Sciatic nerve (tissue), 2 donors: ENCODE measurements at regions not wholly inside any gene's neighbourhood (a gene's known extent, or its start where the extent isn't known, plus 50 kb on each side); places are given as distances from the start of the nearest gene placed in this dataset. TPM values are rescaled to one million over a fixed set of nuclear protein-coding genes. Genes with fewer than 3 reads are reported as not detected.
A peak's percentile ranks its signal among the peaks of the same experiment; 100 is the strongest.

ENCODE experiments used
- ATAC-seq: fragments of 200-7000 bp; cut with Tn5 transposase; one replicate; pipeline ENCODE4 v1.9.1; 2020; ENCODE audit warnings: mild to moderate bottlenecking, moderate library complexity
- DNase-seq: peaks from one replicate; pipeline ENCODE4 v3.0.0-alpha.2; 2020; ENCODE audit warnings: low spot score
- intact Hi-C: fragments of 100-400 bp; cut with DNase I; formaldehyde crosslinking; loops from one replicate; pipeline ENCODE4 v1.14.2; 2022
- microRNA-seq: library from miRNA; unstranded; fragments of <30 nt; microRNA quantifications from one replicate; pipeline ENCODE4 v1.2.0, GENCODE V29; 2020
- donor health status: DM: no; HTN: no; CAD: no.
- donor health status: DM: no; HTN: no; CAD: no.

- intact Hi-C loops = loop anchor here (10.0 kb wide), 1 partner anchor 1496 kb away; no protein-coding TSS in a partner anchor
- DNase-seq (no peak), ATAC-seq (no peak)
These were observed 59.7 kb upstream of the TNRC6C start for GRCh38 chr17:77898521-77899434.

GRCh38 chr17:77899498-77899897 is 59.0 kb upstream of the TNRC6C start:
- ATAC-seq = peak; percentile 28
- DNase-seq = no peak
- intact Hi-C loops = loop anchor here (10.0 kb wide), 1 partner anchor 1495 kb away; no protein-coding TSS in a partner anchor

GRCh38 chr17:77901481-77901880 is 57.0 kb upstream of the TNRC6C start:
- ATAC-seq (no peak), DNase-seq (no peak)
- intact Hi-C loops = no loop called here

DNA sequence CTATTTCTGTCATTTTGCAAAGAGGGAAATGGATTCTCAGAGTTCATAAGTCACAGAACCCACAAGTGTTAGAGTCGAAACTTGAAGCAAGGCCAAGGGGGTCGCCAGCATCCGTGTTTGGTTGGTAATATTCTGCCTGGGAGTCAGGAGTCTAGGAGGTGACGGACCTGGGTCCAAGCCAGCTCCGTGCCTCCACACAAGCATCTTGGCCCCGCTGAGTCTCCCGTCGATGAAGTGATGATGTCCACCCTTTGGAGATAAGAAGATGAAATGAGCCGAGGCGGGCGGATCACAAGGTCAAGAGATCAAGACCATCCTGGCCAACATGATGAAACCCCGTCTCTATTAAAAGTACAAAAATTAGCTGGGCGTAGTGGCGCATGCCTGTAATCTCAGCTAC is 53.2 kb upstream of the TNRC6C start:
- intact Hi-C loops = no loop called here
- DNase-seq (no peak), ATAC-seq (no peak)

- no peak for ATAC-seq
These were observed 52.7 kb upstream of the TNRC6C start for GRCh38 chr17:77905766-77906165.

DNA sequence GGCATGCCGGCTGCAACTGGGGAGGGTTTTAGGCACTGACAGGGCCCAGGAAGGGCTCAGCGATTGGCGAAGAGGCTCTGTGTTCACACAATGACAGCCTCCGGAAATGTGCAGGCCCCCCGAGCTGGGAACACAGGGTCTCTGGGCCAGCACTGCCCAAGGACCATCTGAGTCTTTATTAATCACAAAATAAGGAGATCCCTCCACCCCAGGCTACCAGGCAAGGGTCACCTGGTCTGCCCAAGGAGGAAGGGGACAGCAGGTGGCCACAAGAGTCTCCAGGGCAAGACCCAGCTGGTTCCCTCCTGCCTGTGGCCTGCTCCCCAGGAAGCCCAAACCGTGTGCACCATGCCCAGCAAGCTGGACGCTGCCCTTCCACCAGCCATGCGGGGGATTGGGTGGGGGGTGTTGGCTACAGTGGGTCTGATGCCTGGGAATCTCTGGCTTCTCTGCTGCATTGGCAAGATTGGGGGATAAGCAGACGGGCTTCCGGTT is 52.1 kb upstream of the TNRC6C start:
- no peak for DNase-seq
- no peak for ATAC-seq
- intact Hi-C loops = no loop called here

More at GRCh38 chr17:77905766-77906165, 52.7 kb upstream of the TNRC6C start:
- DNase-seq = no peak
- intact Hi-C loops = no loop called here

DNA sequence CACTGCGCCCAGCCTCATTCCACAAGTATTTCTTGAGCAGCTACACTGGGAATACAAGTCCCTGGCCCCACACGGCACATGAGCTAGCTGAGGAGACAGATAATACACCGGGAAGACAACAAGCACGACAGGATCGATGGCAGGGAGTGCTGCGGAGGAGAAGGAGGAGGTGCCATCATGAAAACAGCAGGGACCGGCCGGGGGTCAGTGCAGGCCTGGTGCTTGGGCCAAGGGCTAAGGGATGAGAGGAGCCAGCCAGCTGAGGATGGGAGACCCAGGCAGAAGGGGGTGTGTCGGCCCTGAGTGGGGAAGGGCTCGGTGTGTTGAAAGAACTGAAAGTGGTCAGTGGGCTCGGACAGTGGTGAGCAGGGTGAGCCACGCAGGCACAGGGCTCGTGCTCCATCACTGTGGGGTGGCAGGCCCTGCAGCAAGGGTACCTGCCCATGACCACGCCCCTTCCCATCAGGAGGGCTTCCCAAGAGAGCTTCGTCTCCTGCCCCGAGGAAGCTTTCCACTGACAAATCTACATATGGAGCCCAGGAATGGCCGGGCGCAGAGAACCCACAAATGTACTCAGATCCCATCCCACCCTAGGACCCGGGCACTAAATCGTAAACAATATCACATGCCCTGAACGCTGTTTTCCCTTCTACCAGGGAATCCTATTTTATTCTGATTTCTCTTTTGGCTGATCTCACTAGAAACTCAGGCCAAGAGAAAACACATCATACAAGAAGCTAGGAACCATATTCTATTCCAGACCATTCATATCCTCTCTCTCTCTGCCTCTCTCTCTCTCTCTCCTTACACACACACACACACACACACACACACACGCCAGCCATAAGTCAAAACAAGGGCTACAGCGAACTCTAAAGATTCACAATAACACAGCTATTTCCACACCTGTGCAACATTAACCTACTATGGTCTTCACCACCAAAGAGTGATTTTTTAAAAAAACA is 50.7 kb upstream of the TNRC6C start:
- DNase-seq = no peak
- intact Hi-C loops = no loop called here

GRCh38 chr17:77908501-77908900 is 50.0 kb upstream of the TNRC6C start:
- no peak for DNase-seq
- intact Hi-C loops = no loop called here
- ATAC-seq = no peak

More for the DNA sequence above, 50.7 kb upstream of the TNRC6C start:
- ATAC-seq = no peak

Small RNAs in the stretch of these regions (microRNA-seq; reads per million reads assigned to microRNA genes)
- not detected for gene MIR4316
